ENCODE measurements at regions not wholly inside any gene's neighbourhood (a gene's known extent, or its start where the extent isn't known, plus 50 kb on each side); places are given as distances from the start of the nearest gene placed in this dataset.

DNA sequence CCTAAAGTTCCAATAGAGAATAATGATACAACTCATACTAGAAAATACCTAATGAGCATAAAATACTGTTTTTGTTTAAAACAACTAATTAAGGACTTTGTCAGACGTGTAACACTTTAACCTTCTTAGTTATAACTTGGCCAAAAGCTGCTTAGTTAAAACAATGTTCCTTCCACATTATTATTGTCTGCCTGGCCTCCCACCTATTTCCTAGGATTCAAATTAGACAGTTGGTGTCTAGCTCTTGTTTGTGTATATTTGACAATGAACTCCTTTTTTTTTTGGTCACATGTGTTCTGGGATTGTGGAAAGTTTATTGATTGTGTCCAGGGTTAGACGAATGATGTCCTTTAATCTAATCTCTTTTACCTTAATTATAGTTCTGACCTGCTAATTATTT is 67.6 kb upstream of the PSMA6 start:
- Histone ChIP-seq H3K4me3 (no peak overlapping the region), H3K4me1 (replicated peaks; ENCODE audit: insufficient read depth) (no peaks in the 10 kb centered on the region), H2AFZ (no peak overlapping the region), H3K27me3 (ENCODE audit: insufficient read depth, low read depth) (no peaks in the 10 kb centered on the region), H4K20me1 (ENCODE audit: insufficient read depth) (no peaks in the 10 kb centered on the region), H3K9me2 (ENCODE audit: insufficient read depth) (no peaks in the 10 kb centered on the region), H3K79me2 (ENCODE audit: low read depth) (no peaks in the 10 kb centered on the region), H3F3A (ENCODE audit: insufficient read depth, low read depth) (no peaks in the 10 kb centered on the region), H3K27ac (no peak overlapping the region), H3K36me3 (ENCODE audit: low read depth) (no peaks in the 10 kb centered on the region), H3K4me2 (no peak overlapping the region), H3K9me3 (ENCODE audit: insufficient read depth, low read depth) (no peaks in the 10 kb centered on the region)
- intact Hi-C loops (cut with micrococcal nuclease; ENCODE audit: unreplicated experiment) = loop anchor here (10.0 kb wide), 1 partner anchor 460 kb away; no protein-coding TSS in a partner anchor
- TF ChIP-seq EZH2 (IDR thresholded peaks at IDR 0.05; ENCODE audit: low read depth) = no peak
- TF ChIP-seq, protein P1, sequence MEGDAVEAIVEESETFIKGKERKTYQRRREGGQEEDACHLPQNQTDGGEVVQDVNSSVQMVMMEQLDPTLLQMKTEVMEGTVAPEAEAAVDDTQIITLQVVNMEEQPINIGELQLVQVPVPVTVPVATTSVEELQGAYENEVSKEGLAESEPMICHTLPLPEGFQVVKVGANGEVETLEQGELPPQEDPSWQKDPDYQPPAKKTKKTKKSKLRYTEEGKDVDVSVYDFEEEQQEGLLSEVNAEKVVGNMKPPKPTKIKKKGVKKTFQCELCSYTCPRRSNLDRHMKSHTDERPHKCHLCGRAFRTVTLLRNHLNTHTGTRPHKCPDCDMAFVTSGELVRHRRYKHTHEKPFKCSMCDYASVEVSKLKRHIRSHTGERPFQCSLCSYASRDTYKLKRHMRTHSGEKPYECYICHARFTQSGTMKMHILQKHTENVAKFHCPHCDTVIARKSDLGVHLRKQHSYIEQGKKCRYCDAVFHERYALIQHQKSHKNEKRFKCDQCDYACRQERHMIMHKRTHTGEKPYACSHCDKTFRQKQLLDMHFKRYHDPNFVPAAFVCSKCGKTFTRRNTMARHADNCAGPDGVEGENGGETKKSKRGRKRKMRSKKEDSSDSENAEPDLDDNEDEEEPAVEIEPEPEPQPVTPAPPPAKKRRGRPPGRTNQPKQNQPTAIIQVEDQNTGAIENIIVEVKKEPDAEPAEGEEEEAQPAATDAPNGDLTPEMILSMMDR (conservative IDR thresholded peaks at IDR 0.05) = no peak
- CTCF ChIA-PET = no interaction called here
- POLR2A ChIA-PET (ENCODE audit: unreplicated experiment) = no interaction called here
- DNase-seq = no peak
- BruUV-seq (replicated peaks) = no TSS peak

DNA sequence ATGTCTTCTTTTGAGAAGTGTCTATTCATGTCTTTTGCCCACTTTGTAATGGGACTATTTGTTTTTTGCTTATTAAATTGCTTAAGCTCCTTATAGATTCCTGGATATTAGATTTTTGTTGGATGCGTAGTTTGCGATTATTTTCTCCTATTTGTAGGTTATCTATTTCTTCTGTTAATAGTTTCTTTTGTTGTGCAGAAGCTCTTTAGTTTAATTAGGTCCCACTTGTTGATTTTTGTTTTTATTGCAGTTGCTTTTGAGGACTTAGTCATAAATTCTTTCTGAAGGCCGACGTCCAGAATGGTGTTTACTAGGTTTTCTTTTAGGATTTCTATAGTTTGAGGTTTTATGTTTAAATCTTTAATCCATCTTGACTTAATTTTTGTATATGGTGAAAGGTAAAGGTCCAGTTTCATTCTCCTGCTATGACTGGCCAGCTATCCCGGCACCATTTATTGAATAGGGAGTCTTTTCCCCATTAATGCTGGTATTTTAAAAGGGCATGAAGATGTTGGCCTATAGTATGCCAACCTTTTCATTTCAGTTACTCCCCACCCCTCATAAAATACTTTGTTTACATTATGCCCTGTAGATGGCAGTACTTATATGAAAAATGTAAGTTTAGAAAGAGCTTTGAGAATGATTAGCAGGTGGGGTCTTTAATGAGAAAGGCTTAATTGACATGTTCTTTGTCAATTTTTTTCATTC is 62.9 kb upstream of the PSMA6 start:
- POLR2A ChIA-PET (ENCODE audit: unreplicated experiment) = interaction anchor here (0.6 kb wide), 1 partner anchor 64 kb away, joined by 3 read pairs; no protein-coding TSS in a partner anchor
- BruUV-seq (replicated peaks) = no TSS peak
- DNase-seq = no peak

DNA sequence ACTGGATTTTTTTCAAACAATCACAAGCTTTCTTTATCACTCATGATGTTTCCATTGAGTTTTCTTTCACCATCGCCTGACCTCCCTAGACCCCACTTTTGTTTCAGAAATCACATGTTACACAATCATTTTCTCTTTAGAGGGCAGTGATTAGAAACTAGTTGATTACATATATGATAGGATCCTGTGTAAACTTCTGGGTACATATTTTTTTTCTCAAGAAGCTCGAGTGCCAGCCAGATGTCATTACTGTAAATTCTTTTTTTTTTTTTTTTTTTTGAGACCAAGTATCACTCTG is 62.4 kb upstream of the PSMA6 start:
- Histone ChIP-seq H3K79me2 (ENCODE audit: low read depth) (no peaks in the 10 kb centered on the region), H3K9me2 (ENCODE audit: insufficient read depth) (no peaks in the 10 kb centered on the region), H4K20me1 (ENCODE audit: insufficient read depth) (no peaks in the 10 kb centered on the region), H3K27ac (no peak overlapping the region), H3K4me3 (no peak overlapping the region), H3K27me3 (ENCODE audit: insufficient read depth, low read depth) (no peaks in the 10 kb centered on the region), H3K9me3 (ENCODE audit: insufficient read depth, low read depth) (no peaks in the 10 kb centered on the region), H3K36me3 (ENCODE audit: low read depth) (no peaks in the 10 kb centered on the region), H3F3A (ENCODE audit: insufficient read depth, low read depth) (no peaks in the 10 kb centered on the region), H3K4me1 (replicated peaks; ENCODE audit: insufficient read depth) (no peaks in the 10 kb centered on the region), H2AFZ (no peak overlapping the region), H3K4me2 (no peak overlapping the region)
- intact Hi-C loops (cut with micrococcal nuclease; ENCODE audit: unreplicated experiment) = loop anchor here (1.0 to 10.0 kb wide), 2 partner anchors 178 to 455 kb away; no protein-coding TSS in a partner anchor
- ChIA-PET CTCF (interaction anchor here (0.6 to 1.2 kb wide), 2 partner anchors 15 to 106 kb away, joined by 3 to 5 read pairs; no protein-coding TSS in a partner anchor), POLR2A (ENCODE audit: unreplicated experiment) (interaction anchor here (0.6 kb wide), 1 partner anchor 63 kb away, joined by 3 read pairs; no protein-coding TSS in a partner anchor)
- no peak for DNase-seq
- no TSS peak for BruUV-seq (replicated peaks)
- TF ChIP-seq, protein P1 (conservative IDR thresholded peaks at IDR 0.05) = 0 out of 2 replicates have a peak, but pooled peaks have one; percentile 31
- TF ChIP-seq EZH2 (IDR thresholded peaks at IDR 0.05; ENCODE audit: low read depth) = no peak

More for the DNA sequence above, 62.9 kb upstream of the PSMA6 start:
- no peaks in the 10 kb centered on the region for H3K9me2 ChIP-seq (ENCODE audit: insufficient read depth)
- H3K4me3 ChIP-seq = no peak overlapping the region
- intact Hi-C loops (cut with micrococcal nuclease; ENCODE audit: unreplicated experiment) = loop anchor here (1.0 to 10.0 kb wide), 2 partner anchors 178 to 456 kb away; no protein-coding TSS in a partner anchor
- H2AFZ ChIP-seq = no peak overlapping the region
- no peaks in the 10 kb centered on the region for H3K27me3 ChIP-seq (ENCODE audit: insufficient read depth, low read depth)
- no peak overlapping the region for H3K4me2 ChIP-seq
- no peak overlapping the region for H3K27ac ChIP-seq
- no peaks in the 10 kb centered on the region for H3K36me3 ChIP-seq (ENCODE audit: low read depth)
- TF ChIP-seq EZH2 (IDR thresholded peaks at IDR 0.05; ENCODE audit: low read depth) = no peak
- TF ChIP-seq, protein P1 (conservative IDR thresholded peaks at IDR 0.05) = peak; percentile 60
- H3K4me1 ChIP-seq (replicated peaks; ENCODE audit: insufficient read depth) = no peaks in the 10 kb centered on the region
- CTCF ChIA-PET = interaction anchor here (0.6 to 1.2 kb wide), 2 partner anchors 15 to 105 kb away, joined by 3 to 5 read pairs; no protein-coding TSS in a partner anchor
- no peaks in the 10 kb centered on the region for H4K20me1 ChIP-seq (ENCODE audit: insufficient read depth)
- H3K9me3 ChIP-seq (ENCODE audit: insufficient read depth, low read depth) = no peaks in the 10 kb centered on the region
- H3K79me2 ChIP-seq (ENCODE audit: low read depth) = no peaks in the 10 kb centered on the region
- H3F3A ChIP-seq (ENCODE audit: insufficient read depth, low read depth) = no peaks in the 10 kb centered on the region

Data from PC-9 (cell line).